Upper lobe of left lung (tissue), 6 donors: ENCODE measurements at regions not wholly inside any gene's neighbourhood (a gene's known extent, or its start where the extent isn't known, plus 50 kb on each side); places are given as distances from the start of the nearest gene placed in this dataset.

Experiments
- ATAC-seq, 2 donors: fragments of 200-7000 bp; cut with Tn5 transposase; one replicate each; pipeline ENCODE4 v1.9.1; 2022; ENCODE audit warnings: mild to moderate bottlenecking in 2 of 2, moderate library complexity in 2 of 2; ENCODE audit not compliant: low FRiP score in 2 of 2
- DNase-seq, 2 donors: peaks; one replicate each; pipeline ENCODE4 v3.0.0-alpha.2; 2019 to 2020
- H3K27ac ChIP-seq, 4 donors: fragments of 200-600 bp; sonication (generic); one replicate each; pipeline ENCODE4 v1.5.1; 2016 to 2019
- H3K27me3 ChIP-seq, 4 donors: fragments of 200-600 bp; sonication (generic); one replicate each; pipeline ENCODE4 v1.5.1; 2017 to 2019
- H3K36me3 ChIP-seq, 4 donors: fragments of 200-600 bp; sonication (generic); one replicate each; pipeline ENCODE4 v1.5.1; 2016 to 2019
- H3K4me1 ChIP-seq, 4 donors: fragments of 200-600 bp; sonication (generic); one replicate each; pipeline ENCODE4 v1.5.1; 2018 to 2019
- H3K4me3 ChIP-seq, 4 donors: fragments of 200-600 bp; sonication (generic); one replicate each; pipeline ENCODE4 v1.5.1; 2017 to 2019; ENCODE audit warnings: mild to moderate bottlenecking in 2 of 4, moderate library complexity in 1 of 4
- H3K9me3 ChIP-seq, 4 donors: fragments of 200-600 bp; sonication (generic); one replicate each; pipeline ENCODE4 v1.5.1; 2018 to 2019
- EP300 ChIP-seq, 4 donors: sonication (generic); formaldehyde crosslinking; IDR thresholded peaks; one replicate each; pipeline ENCODE4 v1.5.1; 2017; ENCODE audit warnings: antibody characterized with exemption in 4 of 4, control low read depth in 2 of 4
- POLR2A ChIP-seq, 4 donors: fragments of 450-650 bp; IDR thresholded peaks; one replicate each; pipeline ENCODE4 v1.5.1; 2016 to 2017; ENCODE audit warnings: antibody characterized with exemption in 4 of 4, mild to moderate bottlenecking in 2 of 4
- POLR2AphosphoS5 ChIP-seq, 2 donors: sonication (generic); formaldehyde crosslinking; IDR thresholded peaks; one replicate each; pipeline ENCODE4 v1.5.1; 2017; ENCODE audit warnings: antibody characterized with exemption in 2 of 2
- WGBS, 2 donors: methylation state at CpG; one replicate each; pipeline ENCODE4 v1.1.5; 2017 to 2018; 5-methylcytosine and 5-hydroxymethylcytosine counted together
- TF ChIP-seq, protein P1 (sequence below), 6 experiments: fragments of 450-650 bp in 4 of 6; fragments of 200-600 bp in 2 of 6; sonication (generic) in 2 of 6; IDR thresholded peaks; one replicate each; pipeline ENCODE4 v1.5.1; 2016 to 2019; ENCODE audit warnings: antibody characterized with exemption in 6 of 6
- donor health status: DM: no; HTN: no; CAD: no; lungs with moderate emphysema.
- donor health status: DM: no; HTN: yes; CAD: no; lungs with severe emphysema.

- TF ChIP-seq POLR2A (IDR thresholded peaks at IDR 0.05) = no peak
- no peak for TF ChIP-seq POLR2AphosphoS5 (IDR thresholded peaks at IDR 0.05)
- TF ChIP-seq, protein P1, sequence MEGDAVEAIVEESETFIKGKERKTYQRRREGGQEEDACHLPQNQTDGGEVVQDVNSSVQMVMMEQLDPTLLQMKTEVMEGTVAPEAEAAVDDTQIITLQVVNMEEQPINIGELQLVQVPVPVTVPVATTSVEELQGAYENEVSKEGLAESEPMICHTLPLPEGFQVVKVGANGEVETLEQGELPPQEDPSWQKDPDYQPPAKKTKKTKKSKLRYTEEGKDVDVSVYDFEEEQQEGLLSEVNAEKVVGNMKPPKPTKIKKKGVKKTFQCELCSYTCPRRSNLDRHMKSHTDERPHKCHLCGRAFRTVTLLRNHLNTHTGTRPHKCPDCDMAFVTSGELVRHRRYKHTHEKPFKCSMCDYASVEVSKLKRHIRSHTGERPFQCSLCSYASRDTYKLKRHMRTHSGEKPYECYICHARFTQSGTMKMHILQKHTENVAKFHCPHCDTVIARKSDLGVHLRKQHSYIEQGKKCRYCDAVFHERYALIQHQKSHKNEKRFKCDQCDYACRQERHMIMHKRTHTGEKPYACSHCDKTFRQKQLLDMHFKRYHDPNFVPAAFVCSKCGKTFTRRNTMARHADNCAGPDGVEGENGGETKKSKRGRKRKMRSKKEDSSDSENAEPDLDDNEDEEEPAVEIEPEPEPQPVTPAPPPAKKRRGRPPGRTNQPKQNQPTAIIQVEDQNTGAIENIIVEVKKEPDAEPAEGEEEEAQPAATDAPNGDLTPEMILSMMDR (IDR thresholded peaks at IDR 0.05) = no peak
- no peak for TF ChIP-seq EP300 (IDR thresholded peaks at IDR 0.05)
- ATAC-seq (no peak), DNase-seq (no peak)
- H3K36me3 ChIP-seq = no peaks in the 10 kb centered on the region
- H3K27ac ChIP-seq = no peak overlapping the region
- 66 to 75% methylated on average over 6 of the region's 6 CpGs for WGBS, 2 donors
- H3K4me1 ChIP-seq = no peaks in the 10 kb centered on the region
- no peaks in the 10 kb centered on the region for H3K27me3 ChIP-seq
- H3K4me3 ChIP-seq = no peak overlapping the region
- no peaks in the 10 kb centered on the region for H3K9me3 ChIP-seq
Observed at GRCh38 chr11:70873736-70874412, 378.5 kb downstream of the SHANK2 start.

DNA sequence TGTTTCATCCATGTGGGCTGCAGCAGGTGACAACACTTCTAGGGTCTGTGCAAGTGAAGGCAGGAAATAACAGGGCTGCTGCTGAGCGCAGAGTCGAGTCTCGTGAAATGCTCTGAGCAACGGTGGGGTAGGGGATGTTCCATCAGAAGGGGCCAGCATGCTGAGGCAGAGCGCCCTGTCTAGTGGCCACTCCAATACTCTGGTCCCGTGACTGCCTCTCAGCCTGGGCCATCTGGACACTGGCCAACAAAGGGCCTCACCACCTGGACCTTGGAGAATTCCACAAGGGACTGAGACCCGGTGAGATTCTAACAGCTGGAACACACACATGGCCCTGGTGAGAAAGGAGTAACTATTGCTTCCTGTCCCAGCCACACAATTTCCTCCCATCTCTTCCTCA lies 375.7 kb downstream of the SHANK2 start:
- Histone ChIP-seq H3K36me3 (no peaks in the 10 kb centered on the region), H3K27ac (no peak overlapping the region), H3K4me3 (no peak overlapping the region), H3K9me3 (no peaks in the 10 kb centered on the region), H3K4me1 (no peaks in the 10 kb centered on the region), H3K27me3 (peaks cover 0 to 2% (median 0%) of the 10 kb centered on the region in 4 donors)
- TF ChIP-seq EP300 (IDR thresholded peaks at IDR 0.05) = no peak
- no peak for TF ChIP-seq POLR2A (IDR thresholded peaks at IDR 0.05)
- no peak for TF ChIP-seq POLR2AphosphoS5 (IDR thresholded peaks at IDR 0.05)
- TF ChIP-seq, protein P1 (IDR thresholded peaks at IDR 0.05) = no peak
- 34 to 39% methylated on average over 6 to 7 of the region's 7 CpGs for WGBS, 2 donors
- DNase-seq (no peak), ATAC-seq (peak in 1 of 2 donors; percentile 34)

- H3K36me3 ChIP-seq = no peaks in the 10 kb centered on the region
- H3K4me3 ChIP-seq = no peak overlapping the region
- no peaks in the 10 kb centered on the region for H3K9me3 ChIP-seq
- H3K27ac ChIP-seq = no peak overlapping the region
- H3K4me1 ChIP-seq = no peaks in the 10 kb centered on the region
- DNase-seq = no peak
- no peak for ATAC-seq
- no peak for TF ChIP-seq POLR2A (IDR thresholded peaks at IDR 0.05)
- TF ChIP-seq, protein P1 (IDR thresholded peaks at IDR 0.05) = no peak
- TF ChIP-seq POLR2AphosphoS5 (IDR thresholded peaks at IDR 0.05) = no peak
- no peak for TF ChIP-seq EP300 (IDR thresholded peaks at IDR 0.05)
- peaks cover 0 to 2% (median 0%) of the 10 kb centered on the region in 4 donors for H3K27me3 ChIP-seq
- WGBS, 2 donors = 77 to 82% methylated on average over 10 to 12 of the region's 12 CpGs
Observed at GRCh38 chr11:70877151-70877550, 375.2 kb downstream of the SHANK2 start.

DNA sequence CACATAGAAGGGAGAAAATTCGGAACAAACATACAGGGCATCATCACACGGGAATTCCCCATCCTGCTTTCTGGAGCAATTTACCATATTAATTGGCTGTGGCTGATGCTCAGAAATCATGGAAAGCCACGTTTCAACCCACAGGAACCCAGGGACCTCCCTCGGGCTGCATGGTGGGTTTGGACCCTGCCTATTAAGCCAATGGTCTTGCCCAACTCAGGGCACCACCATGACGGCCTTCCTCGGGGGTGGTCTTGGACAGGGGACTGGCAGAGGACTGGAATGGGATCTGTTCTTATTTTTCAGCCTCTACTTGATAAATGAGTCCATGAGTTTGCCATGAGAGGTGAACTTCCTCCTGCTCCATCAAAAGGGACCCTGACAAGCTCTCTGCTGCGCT lies 374.0 kb downstream of the SHANK2 start:
- no peak for ATAC-seq
- WGBS, 2 donors = 85 to 86% methylated on average over 5 to 7 of the region's 7 CpGs

More for the DNA sequence above, 374.0 kb downstream of the SHANK2 start:
- Histone ChIP-seq H3K27me3 (peaks cover 0 to 2% (median 0%) of the 10 kb centered on the region in 4 donors), H3K9me3 (no peaks in the 10 kb centered on the region), H3K4me1 (no peaks in the 10 kb centered on the region), H3K27ac (no peak overlapping the region), H3K4me3 (no peak overlapping the region), H3K36me3 (no peaks in the 10 kb centered on the region)
- DNase-seq = no peak
- no peak for TF ChIP-seq EP300 (IDR thresholded peaks at IDR 0.05)
- no peak for TF ChIP-seq POLR2A (IDR thresholded peaks at IDR 0.05)
- no peak for TF ChIP-seq POLR2AphosphoS5 (IDR thresholded peaks at IDR 0.05)
- TF ChIP-seq, protein P1 (IDR thresholded peaks at IDR 0.05) = no peak
